Fibroblast of skin of right biceps (primary cell): ENCODE measurements at regions not wholly inside any gene's neighbourhood (a gene's known extent, or its start where the extent isn't known, plus 50 kb on each side); places are given as distances from the start of the nearest gene placed in this dataset.
"Not testable (repeated sequence)": the region's sequence is repeated elsewhere in the genome, so short reads cannot be mapped to it uniquely, and the experiment has no call there.

Experiments used
- DNase-seq: peaks from one replicate; pipeline ENCODE4 v3.0.0-alpha.2; 2013

GRCh38 chr1:111063595-111063994 lies 76.3 kb downstream of the DRAM2 start:
- no peak for DNase-seq

DNA sequence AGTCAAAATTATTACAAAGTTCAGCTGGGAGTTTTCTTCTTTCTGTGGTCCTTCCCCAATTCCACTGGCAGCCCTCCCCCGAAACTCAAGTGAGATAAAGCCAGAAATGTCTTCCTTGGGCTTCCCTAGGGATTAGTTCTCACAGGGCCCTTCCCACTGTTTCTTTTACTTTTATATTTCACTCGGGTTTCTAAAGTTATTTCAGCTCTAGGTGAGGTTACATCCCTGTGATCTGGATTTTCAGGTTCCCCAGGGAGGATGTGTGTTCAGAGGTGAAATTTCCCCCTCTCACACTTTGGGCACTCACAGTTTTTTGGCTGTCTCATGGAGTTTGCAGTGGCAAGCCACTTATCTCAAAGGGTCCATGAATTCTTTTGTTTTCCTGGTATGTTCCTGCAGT lies 77.3 kb downstream of the DRAM2 start:
- DNase-seq, result no peak

DNA sequence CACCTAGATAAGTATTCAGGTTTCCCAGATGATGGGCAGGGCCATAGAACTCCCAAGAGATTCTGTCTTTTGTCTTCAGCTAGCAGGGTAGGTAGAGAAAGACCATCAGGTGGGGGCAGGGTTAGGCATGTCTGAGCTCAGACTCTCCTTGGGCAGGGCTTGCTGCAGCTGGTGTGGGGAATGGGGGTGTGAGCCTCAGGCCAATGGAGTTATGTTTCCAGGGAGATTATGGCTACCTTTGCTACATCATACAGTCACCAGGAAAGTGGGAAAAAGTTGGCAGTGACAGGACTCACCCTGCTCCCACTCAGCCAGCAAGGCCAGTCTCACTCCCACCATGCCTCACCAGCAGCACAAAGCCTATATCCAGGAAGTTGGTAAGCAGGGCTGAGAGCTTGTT lies 77.8 kb downstream of the DRAM2 start:
- DNase-seq, result no peak

- DNase-seq, result no peak
Observed at GRCh38 chr1:111054656-111055055, 85.2 kb downstream of the DRAM2 start.

- DNase-seq, result no peak
Observed at GRCh38 chr1:111052246-111052645, 87.6 kb downstream of the DRAM2 start.

DNA sequence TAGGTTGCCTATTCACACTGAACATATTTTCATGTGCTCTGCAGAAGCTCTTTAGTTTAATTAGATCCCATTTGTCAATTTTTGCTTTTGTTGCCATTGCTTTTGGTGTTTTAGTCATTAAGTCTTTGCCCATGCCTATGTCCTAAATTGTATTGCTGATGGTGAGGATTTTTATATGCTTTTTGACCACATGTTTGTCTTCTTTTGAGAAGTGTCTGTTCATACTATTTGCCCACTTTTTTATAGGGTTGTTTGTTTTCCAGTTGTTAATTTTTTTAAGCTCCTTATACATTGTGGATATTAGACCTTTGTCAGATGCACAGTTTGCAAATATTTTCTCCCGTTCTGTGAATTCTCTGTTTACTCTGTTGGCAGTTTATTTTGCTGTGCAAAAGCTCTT lies 84.5 kb upstream of the LRIF1 start:
- not testable (repeated sequence) for DNase-seq

DNA sequence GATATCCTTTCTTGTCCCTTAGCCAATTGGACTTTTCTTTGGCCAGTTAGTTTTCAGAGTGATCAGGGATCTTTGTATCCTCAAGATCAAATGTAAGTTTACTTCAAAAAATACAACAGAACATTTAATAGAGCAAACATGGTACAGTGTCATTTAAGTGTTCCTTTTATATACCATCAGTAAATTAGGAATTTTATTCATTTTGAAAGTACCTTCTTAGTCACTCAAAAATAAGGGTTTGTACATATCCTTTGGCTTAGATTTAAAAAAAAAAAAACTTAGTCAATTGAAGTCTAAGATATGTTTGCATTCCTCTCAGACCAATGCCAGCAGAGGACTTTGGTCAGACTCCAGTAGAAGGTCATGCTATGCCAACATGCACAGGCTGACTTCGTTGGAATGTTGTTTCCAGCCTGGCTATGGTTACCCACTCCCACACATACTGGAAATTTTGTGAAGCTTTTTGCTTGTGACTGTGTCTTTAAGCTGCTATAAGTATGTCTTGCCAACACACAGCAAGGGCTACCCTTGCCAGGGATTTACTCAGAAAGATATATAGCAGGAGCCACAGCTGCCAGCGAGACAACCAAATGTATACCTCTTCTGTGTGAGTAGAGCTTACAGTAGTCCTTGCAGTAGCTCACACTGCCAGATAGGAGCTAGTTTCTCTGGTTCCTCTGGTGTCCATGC lies 81.5 kb upstream of the LRIF1 start:
- no peak for DNase-seq

DNA sequence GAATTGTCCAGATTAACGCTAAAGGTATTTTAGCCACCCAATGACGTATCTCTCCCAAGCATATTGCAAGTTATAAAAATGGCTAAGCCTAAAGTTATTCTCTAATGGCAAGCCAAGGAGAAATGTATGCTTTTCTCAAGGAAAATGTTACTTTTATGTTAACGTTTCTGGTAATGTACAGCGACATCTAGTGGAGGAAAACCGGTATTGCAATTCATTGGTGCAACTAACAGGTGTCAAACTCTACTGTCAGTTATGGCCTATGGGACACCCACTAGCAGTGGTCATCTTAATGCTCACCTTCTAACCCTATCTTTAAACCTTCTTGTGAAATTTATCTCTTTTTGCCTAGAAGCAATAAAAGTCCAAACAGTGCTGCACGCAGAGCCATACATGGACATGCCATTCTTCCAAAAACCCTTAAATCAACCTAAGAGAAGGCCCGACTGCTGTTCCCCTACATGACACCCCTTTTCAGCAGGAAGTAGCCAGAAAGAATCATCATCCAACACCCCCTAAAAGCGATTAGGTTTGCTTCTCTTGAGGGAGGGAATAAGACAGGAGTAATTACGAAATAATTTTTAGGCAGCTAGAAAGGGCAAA lies 68.7 kb upstream of the LRIF1 start:
- DNase-seq, result peak; percentile 28

GRCh38 chr1:111030590-111030989 lies 66.9 kb upstream of the LRIF1 start:
- DNase-seq, result peak; percentile 42

DNA sequence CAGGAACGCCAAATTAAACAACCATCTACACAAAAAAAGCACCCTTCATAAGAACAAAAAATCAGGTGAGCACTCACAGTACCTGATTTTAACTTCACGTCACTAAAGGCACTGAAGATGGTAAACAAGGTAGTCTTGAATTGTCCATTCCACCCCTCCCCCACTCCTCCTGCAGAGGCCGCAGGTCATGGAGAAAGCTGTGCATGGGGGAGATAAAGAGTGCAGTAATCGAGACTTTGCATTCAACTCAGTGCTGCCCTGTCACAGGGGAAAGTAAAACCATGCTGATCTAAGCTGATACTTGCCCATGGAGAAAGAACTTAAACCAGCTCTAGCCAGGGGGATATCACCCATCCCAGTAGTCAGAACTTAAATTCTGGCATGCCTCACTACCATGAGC lies 61.4 kb upstream of the LRIF1 start:
- DNase-seq, result no peak

- no peak for DNase-seq
Observed at GRCh38 chr1:111015222-111015621, 51.5 kb upstream of the LRIF1 start.
